ENCODE measurements at regions not wholly inside any gene's neighbourhood (a gene's known extent, or its start where the extent isn't known, plus 50 kb on each side); places are given as distances from the start of the nearest gene placed in this dataset.

GRCh38 chr14:61120576-61120975, 139.5 kb downstream of the SLC38A6 start:
- TF ChIP-seq REST (IDR thresholded peaks at IDR 0.05; ENCODE audit: insufficient read depth in 1 of 2, low read depth in 2 of 2, low read length in 2 of 2) (no peak), POLR2AphosphoS5 (IDR thresholded peaks at IDR 0.05; ENCODE audit: low read depth, low read length) (no peak)

All from PFSK-1 (cell line).